Gastroesophageal sphincter (tissue), 4 donors: ENCODE measurements at regions not wholly inside any gene's neighbourhood (a gene's known extent, or its start where the extent isn't known, plus 50 kb on each side); places are given as distances from the start of the nearest gene placed in this dataset.

ENCODE experiments used
- ATAC-seq: fragments of 150-250 bp; one replicate; pipeline ENCODE4 v1.9.1; 2016; ENCODE audit warnings: mild to moderate bottlenecking, moderate library complexity
- H3K27ac ChIP-seq, 4 donors: fragments of 200-600 bp; sonication (generic) in 3 of 4; 1 replicate in 3 of 4; 2 replicates in 1 of 4; pipeline ENCODE4 v1.5.1; 2016 to 2019
- H3K27me3 ChIP-seq: fragments of 200-600 bp; sonication (generic); one replicate; pipeline ENCODE4 v1.5.1; 2019
- H3K36me3 ChIP-seq, 2 donors: fragments of 200-600 bp; sonication (generic); one replicate each; pipeline ENCODE4 v1.5.1; 2019; ENCODE audit warnings: control low read depth in 1 of 2
- H3K4me1 ChIP-seq, 3 donors: fragments of 200-600 bp; sonication (generic); 1 replicate in 2 of 3; 2 replicates in 1 of 3; pipeline ENCODE4 v1.5.1; 2016 to 2019; ENCODE audit warnings: control low read depth in 2 of 3
- H3K4me3 ChIP-seq, 2 donors: fragments of 200-600 bp; sonication (generic); one replicate each; pipeline ENCODE4 v1.5.1; 2019; ENCODE audit warnings: mild to moderate bottlenecking in 1 of 2, moderate library complexity in 1 of 2
- H3K9me3 ChIP-seq, 3 donors: fragments of 200-600 bp; sonication (generic); one replicate each; pipeline ENCODE4 v1.5.1; 2017 to 2019; ENCODE audit warnings: control low read depth in 2 of 3
- EP300 ChIP-seq: sonication (generic); formaldehyde crosslinking; IDR thresholded peaks from one replicate; pipeline ENCODE4 v1.6.1; 2017; ENCODE audit warnings: antibody characterized with exemption, mild to moderate bottlenecking
- POLR2A ChIP-seq, 2 donors: fragments of 450-650 bp; IDR thresholded peaks; one replicate each; pipeline ENCODE4 v1.6.1; 2017; ENCODE audit warnings: antibody characterized with exemption in 2 of 2, mild to moderate bottlenecking in 2 of 2, moderate library complexity in 1 of 2
- POLR2AphosphoS5 ChIP-seq: sonication (generic); formaldehyde crosslinking; IDR thresholded peaks from one replicate; pipeline ENCODE4 v1.6.1; 2017; ENCODE audit warnings: antibody characterized with exemption
- WGBS, 2 donors: methylation state at CpG; one replicate each; pipeline ENCODE4 v1.1.5; 2018; ENCODE audit warnings: low coverage in 1 of 2; 5-methylcytosine and 5-hydroxymethylcytosine counted together
- TF ChIP-seq, protein P1 (sequence below), 4 experiments: fragments of 200-600 bp in 2 of 4; fragments of 450-650 bp in 2 of 4; sonication (generic) in 1 of 4; IDR thresholded peaks; one replicate each; pipeline ENCODE4 v1.5.1; 2017 to 2019; ENCODE audit warnings: antibody characterized with exemption in 4 of 4, mild to moderate bottlenecking in 2 of 4, moderate library complexity in 2 of 4

DNA sequence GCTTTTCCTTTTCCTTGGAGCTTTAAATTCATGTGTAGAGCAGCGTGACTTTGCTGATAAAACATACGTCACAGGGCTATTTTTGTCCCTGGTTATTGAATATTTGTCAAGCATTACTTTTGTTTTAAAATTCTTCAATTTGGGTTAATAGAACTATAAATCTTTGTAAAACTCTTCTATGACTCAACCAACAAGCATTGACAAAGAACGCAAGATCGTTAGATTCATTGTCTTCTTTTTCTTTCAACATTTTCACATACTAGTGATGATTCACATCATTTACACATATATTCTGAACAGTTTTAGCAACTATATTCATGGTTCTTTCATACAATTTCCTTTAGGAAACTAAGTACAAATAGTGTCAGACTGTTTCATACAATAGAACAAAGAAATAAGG is 72.0 kb upstream of the GPM6A start:
- Histone ChIP-seq H3K9me3 (peaks cover 0 to 4% (median 0%) of the 10 kb centered on the region in 3 donors), H3K4me1 (no peaks in the 10 kb centered on the region), H3K36me3 (no peaks in the 10 kb centered on the region), H3K4me3 (no peak overlapping the region), H3K27me3 (no peaks in the 10 kb centered on the region), H3K27ac (no peak overlapping the region)
- TF ChIP-seq EP300 (no peak), POLR2AphosphoS5 (no peak), POLR2A (IDR thresholded peaks at IDR 0.05) (no peak)
- TF ChIP-seq, protein P1, sequence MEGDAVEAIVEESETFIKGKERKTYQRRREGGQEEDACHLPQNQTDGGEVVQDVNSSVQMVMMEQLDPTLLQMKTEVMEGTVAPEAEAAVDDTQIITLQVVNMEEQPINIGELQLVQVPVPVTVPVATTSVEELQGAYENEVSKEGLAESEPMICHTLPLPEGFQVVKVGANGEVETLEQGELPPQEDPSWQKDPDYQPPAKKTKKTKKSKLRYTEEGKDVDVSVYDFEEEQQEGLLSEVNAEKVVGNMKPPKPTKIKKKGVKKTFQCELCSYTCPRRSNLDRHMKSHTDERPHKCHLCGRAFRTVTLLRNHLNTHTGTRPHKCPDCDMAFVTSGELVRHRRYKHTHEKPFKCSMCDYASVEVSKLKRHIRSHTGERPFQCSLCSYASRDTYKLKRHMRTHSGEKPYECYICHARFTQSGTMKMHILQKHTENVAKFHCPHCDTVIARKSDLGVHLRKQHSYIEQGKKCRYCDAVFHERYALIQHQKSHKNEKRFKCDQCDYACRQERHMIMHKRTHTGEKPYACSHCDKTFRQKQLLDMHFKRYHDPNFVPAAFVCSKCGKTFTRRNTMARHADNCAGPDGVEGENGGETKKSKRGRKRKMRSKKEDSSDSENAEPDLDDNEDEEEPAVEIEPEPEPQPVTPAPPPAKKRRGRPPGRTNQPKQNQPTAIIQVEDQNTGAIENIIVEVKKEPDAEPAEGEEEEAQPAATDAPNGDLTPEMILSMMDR (IDR thresholded peaks at IDR 0.05) = no peak
- WGBS, 2 donors = 69 to 70% methylated on average over 4 of the region's 4 CpGs
- no peak for ATAC-seq

DNA sequence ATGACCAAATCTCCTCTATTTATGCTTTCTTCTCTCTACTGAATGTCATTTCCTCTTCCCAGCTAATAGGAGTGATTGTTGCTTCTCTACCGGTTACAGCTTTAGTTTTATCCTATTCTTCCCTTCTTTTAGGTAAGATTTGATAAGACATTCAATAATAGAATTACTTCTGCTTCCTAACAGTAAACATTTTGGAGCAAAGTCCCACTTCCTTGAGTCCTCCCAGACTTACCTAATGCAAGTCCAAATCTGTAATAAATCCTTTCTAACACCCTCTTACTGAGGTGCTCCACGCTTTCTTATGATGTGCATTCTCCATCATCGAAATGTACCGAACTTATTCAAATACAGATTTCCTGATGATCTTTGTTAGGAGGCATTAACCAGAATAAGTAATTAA is 79.2 kb upstream of the GPM6A start:
- no peak for ATAC-seq
- Histone ChIP-seq H3K36me3 (no peaks in the 10 kb centered on the region), H3K4me1 (peaks cover 0 to 15% (median 0%) of the 10 kb centered on the region in 3 donors), H3K27ac (peak overlapping the region in 1 of 4 donors; percentile 35), H3K27me3 (no peaks in the 10 kb centered on the region), H3K9me3 (peaks cover 0 to 4% (median 0%) of the 10 kb centered on the region in 3 donors), H3K4me3 (no peak overlapping the region)
- no peak for TF ChIP-seq EP300
- no peak for TF ChIP-seq POLR2AphosphoS5
- TF ChIP-seq POLR2A (IDR thresholded peaks at IDR 0.05) = no peak
- TF ChIP-seq, protein P1 (IDR thresholded peaks at IDR 0.05) = no peak
- 74 to 79% methylated on average over 4 of the region's 4 CpGs for WGBS, 2 donors

DNA sequence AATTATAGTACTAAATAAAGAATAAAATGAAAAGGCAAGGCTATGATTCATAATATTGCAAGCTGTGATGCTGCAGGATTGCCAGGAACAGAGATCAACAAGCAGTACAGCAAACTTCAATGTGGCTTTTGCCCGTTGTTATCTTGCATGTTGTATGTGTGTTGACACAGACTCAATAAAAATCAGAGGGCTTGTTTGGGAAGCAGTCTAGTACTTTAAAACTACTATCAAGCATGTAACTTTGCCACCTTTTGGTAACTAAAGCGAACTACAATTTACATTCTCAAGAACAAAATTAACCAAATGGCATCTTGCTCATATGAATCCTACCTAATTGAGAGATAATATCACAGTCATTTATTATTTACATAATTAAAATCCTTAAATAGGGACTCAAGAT is 79.8 kb upstream of the GPM6A start:
- Histone ChIP-seq H3K4me3 (no peak overlapping the region), H3K27ac (peak overlapping the region in 1 of 4 donors; percentile 35), H3K27me3 (no peaks in the 10 kb centered on the region), H3K36me3 (no peaks in the 10 kb centered on the region), H3K9me3 (peaks cover 0 to 4% (median 0%) of the 10 kb centered on the region in 3 donors), H3K4me1 (peaks cover 0 to 15% (median 0%) of the 10 kb centered on the region in 3 donors)
- TF ChIP-seq, protein P1 (IDR thresholded peaks at IDR 0.05) = peak in 3 of 4 experiments; percentile 18 to 45 (median 40)
- TF ChIP-seq POLR2A (IDR thresholded peaks at IDR 0.05) (no peak), POLR2AphosphoS5 (no peak), EP300 (no peak)
- WGBS, 2 donors = 16 to 22% methylated on average over 2 of the region's 2 CpGs
- ATAC-seq = no peak

DNA sequence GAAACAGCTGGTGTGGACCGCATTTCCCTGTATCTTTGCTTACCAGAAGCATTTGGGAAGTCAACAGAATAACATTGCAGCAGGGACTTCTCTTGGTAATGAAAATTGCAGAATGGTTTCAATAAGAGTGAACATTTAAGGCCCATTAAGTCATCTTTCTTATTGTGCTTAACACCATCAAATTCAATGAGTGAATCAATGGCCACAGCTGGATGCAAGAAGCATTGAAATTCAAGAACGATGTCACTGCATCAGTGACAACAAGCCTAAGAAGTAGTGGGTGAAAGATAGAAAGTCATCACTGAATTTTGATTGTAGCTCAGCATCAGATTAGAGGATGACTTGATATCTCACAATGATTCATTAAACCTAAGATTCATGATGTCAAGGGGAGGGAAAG is 93.9 kb upstream of the GPM6A start:
- Histone ChIP-seq H3K9me3 (no peaks in the 10 kb centered on the region), H3K27me3 (no peaks in the 10 kb centered on the region), H3K36me3 (no peaks in the 10 kb centered on the region), H3K27ac (no peak overlapping the region), H3K4me1 (no peaks in the 10 kb centered on the region), H3K4me3 (no peak overlapping the region)
- ATAC-seq = no peak
- WGBS, 2 donors = 62 to 80% methylated on average over 2 of the region's 2 CpGs
- TF ChIP-seq POLR2AphosphoS5 (no peak), POLR2A (IDR thresholded peaks at IDR 0.05) (no peak)
- TF ChIP-seq, protein P1 (IDR thresholded peaks at IDR 0.05) = no peak

DNA sequence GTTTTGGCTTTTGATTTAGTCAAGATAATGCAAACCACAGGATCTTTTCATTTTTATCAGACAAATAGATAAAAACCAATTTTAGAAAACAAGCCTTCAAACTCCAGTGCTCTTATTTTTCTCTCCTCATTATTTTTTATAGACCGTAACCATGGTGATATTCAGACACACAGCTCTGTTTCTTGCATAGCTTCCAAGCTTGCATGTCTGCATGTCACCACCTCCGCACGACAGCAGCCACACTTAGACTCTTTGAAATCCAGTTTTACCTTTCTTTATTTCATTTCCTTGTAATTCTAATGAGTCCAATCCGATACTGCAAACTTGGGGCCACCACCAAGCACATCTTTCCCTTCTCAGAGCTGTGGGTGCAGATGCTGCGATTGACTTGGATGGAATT is 94.3 kb upstream of the GPM6A start:
- H3K4me3 ChIP-seq = no peak overlapping the region
- no peaks in the 10 kb centered on the region for H3K36me3 ChIP-seq
- TF ChIP-seq, protein P1 (IDR thresholded peaks at IDR 0.05) = no peak
- no peak for TF ChIP-seq POLR2AphosphoS5
- TF ChIP-seq POLR2A (IDR thresholded peaks at IDR 0.05) = no peak
- TF ChIP-seq EP300 = no peak
- no peak for ATAC-seq
- no peak overlapping the region for H3K27ac ChIP-seq
- H3K27me3 ChIP-seq = no peaks in the 10 kb centered on the region
- H3K9me3 ChIP-seq = no peaks in the 10 kb centered on the region
- no peaks in the 10 kb centered on the region for H3K4me1 ChIP-seq
- 61 to 78% methylated on average over 4 to 5 of the region's 5 CpGs for WGBS, 2 donors
